ENCODE measurements at regions not wholly inside any gene's neighbourhood (a gene's known extent, or its start where the extent isn't known, plus 50 kb on each side); places are given as distances from the start of the nearest gene placed in this dataset.

- no peak for DNase-seq (ENCODE audit: low read depth in 2 of 2)
Observed at GRCh38 chr2:18426174-18426573, 134.3 kb downstream of the RDH14 start.

- DNase-seq (ENCODE audit: low read depth in 2 of 2) = no peak
Observed at GRCh38 chr2:18425210-18425703, 135.2 kb downstream of the RDH14 start.

- no peak for DNase-seq (ENCODE audit: low read depth in 2 of 2)
Observed at GRCh38 chr2:18423636-18424035, 136.8 kb downstream of the RDH14 start.

GRCh38 chr2:18422432-18423165, 137.9 kb downstream of the RDH14 start:
- DNase-seq (ENCODE audit: low read depth in 2 of 2) = no peak

- no peak for DNase-seq (ENCODE audit: low read depth in 2 of 2)
Observed at GRCh38 chr2:18413676-18414396, 146.6 kb downstream of the RDH14 start.

- DNase-seq (ENCODE audit: low read depth in 2 of 2) = no peak
Observed at GRCh38 chr2:18412980-18413675, 147.3 kb downstream of the RDH14 start.

GRCh38 chr2:18411626-18412025, 148.8 kb downstream of the RDH14 start:
- no peak for DNase-seq (ENCODE audit: low read depth in 2 of 2)

GRCh38 chr2:18410543-18410942, 149.9 kb downstream of the RDH14 start:
- no peak for DNase-seq (ENCODE audit: low read depth in 2 of 2)

- no peak for DNase-seq (ENCODE audit: low read depth in 2 of 2)
Observed at GRCh38 chr2:18408638-18409037, 151.8 kb downstream of the RDH14 start.

- DNase-seq (ENCODE audit: low read depth in 2 of 2) = no peak
Observed at GRCh38 chr2:18406219-18406618, 154.2 kb downstream of the RDH14 start.

- DNase-seq (ENCODE audit: low read depth in 2 of 2) = no peak
Observed at GRCh38 chr2:18404708-18405107, 155.7 kb downstream of the RDH14 start.

- DNase-seq (ENCODE audit: low read depth in 2 of 2) = no peak
Observed at GRCh38 chr2:18403921-18404522, 156.4 kb downstream of the RDH14 start.

- DNase-seq (ENCODE audit: low read depth in 2 of 2) = peak; percentile 66 to 72
Observed at GRCh38 chr2:18402831-18403230, 157.6 kb downstream of the RDH14 start.

- DNase-seq (ENCODE audit: low read depth in 2 of 2) = no peak
Observed at GRCh38 chr2:18401471-18401870, 159.0 kb downstream of the RDH14 start.

GRCh38 chr2:18399601-18400000, 160.9 kb downstream of the RDH14 start:
- DNase-seq (ENCODE audit: low read depth in 2 of 2) = no peak

- no peak for DNase-seq (ENCODE audit: low read depth in 2 of 2)
Observed at GRCh38 chr2:18398833-18399232, 161.6 kb downstream of the RDH14 start.

GRCh38 chr2:18396329-18397010, 164.0 kb downstream of the RDH14 start:
- DNase-seq (ENCODE audit: low read depth in 2 of 2) = peak in 1 of 2 experiments; percentile 55

- no peak for DNase-seq (ENCODE audit: low read depth in 2 of 2)
Observed at GRCh38 chr2:18395555-18395954, 164.9 kb downstream of the RDH14 start.

- no peak for DNase-seq (ENCODE audit: low read depth in 2 of 2)
Observed at GRCh38 chr2:18387441-18388206, 172.8 kb downstream of the RDH14 start.

- no peak for DNase-seq (ENCODE audit: low read depth in 2 of 2)
Observed at GRCh38 chr2:18384242-18384641, 176.2 kb downstream of the RDH14 start.

GRCh38 chr2:18381386-18381785, 179.1 kb downstream of the RDH14 start:
- peak; percentile 74 to 77 for DNase-seq (ENCODE audit: low read depth in 2 of 2)
